Muscle of arm (tissue), 1 donor: ENCODE measurements at regions not wholly inside any gene's neighbourhood (a gene's known extent, or its start where the extent isn't known, plus 50 kb on each side); places are given as distances from the start of the nearest gene placed in this dataset.

ENCODE experiments used
- DNase-seq: peaks from one replicate; pipeline ENCODE4 v3.0.0-alpha.2; 2013

GRCh38 chr4:14434483-14434882 is 567.8 kb upstream of the CPEB2 start:
- DNase-seq = no peak

- no peak for DNase-seq
These were observed 567.4 kb upstream of the CPEB2 start for GRCh38 chr4:14434916-14435315.

GRCh38 chr4:14441561-14441960 is 560.7 kb upstream of the CPEB2 start:
- no peak for DNase-seq

GRCh38 chr4:14445882-14446281 is 556.4 kb upstream of the CPEB2 start:
- DNase-seq = no peak

GRCh38 chr4:14446311-14446710 is 556.0 kb upstream of the CPEB2 start:
- no peak for DNase-seq

- no peak for DNase-seq
These were observed 555.4 kb upstream of the CPEB2 start for GRCh38 chr4:14446904-14447303.

GRCh38 chr4:14449308-14449707 is 553.0 kb upstream of the CPEB2 start:
- DNase-seq = no peak

GRCh38 chr4:14452001-14452400 is 550.3 kb upstream of the CPEB2 start:
- DNase-seq = no peak

- no peak for DNase-seq
These were observed 549.5 kb upstream of the CPEB2 start for GRCh38 chr4:14452764-14453163.

- no peak for DNase-seq
These were observed 543.8 kb upstream of the CPEB2 start for GRCh38 chr4:14458463-14458862.

GRCh38 chr4:14465057-14465456 is 537.2 kb upstream of the CPEB2 start:
- DNase-seq = no peak

- DNase-seq = no peak
These were observed 536.8 kb upstream of the CPEB2 start for GRCh38 chr4:14465507-14465906.

- no peak for DNase-seq
These were observed 523.8 kb upstream of the CPEB2 start for GRCh38 chr4:14478504-14478903.

- DNase-seq = no peak
These were observed 505.9 kb upstream of the CPEB2 start for GRCh38 chr4:14496408-14496807.

- no peak for DNase-seq
These were observed 505.3 kb upstream of the CPEB2 start for GRCh38 chr4:14496969-14497368.

GRCh38 chr4:14504162-14504561 is 498.1 kb upstream of the CPEB2 start:
- DNase-seq = no peak

GRCh38 chr4:14513471-14513870 is 488.8 kb upstream of the CPEB2 start:
- no peak for DNase-seq

GRCh38 chr4:14515556-14515955 is 486.7 kb upstream of the CPEB2 start:
- DNase-seq = no peak

- DNase-seq = no peak
These were observed 484.1 kb upstream of the CPEB2 start for GRCh38 chr4:14518136-14518535.

GRCh38 chr4:14520171-14520570 is 482.1 kb upstream of the CPEB2 start:
- no peak for DNase-seq

- DNase-seq = no peak
These were observed 478.0 kb upstream of the CPEB2 start for GRCh38 chr4:14524276-14524675.

- DNase-seq = no peak
These were observed 473.4 kb upstream of the CPEB2 start for GRCh38 chr4:14528918-14529317.

GRCh38 chr4:14529653-14530052 is 472.6 kb upstream of the CPEB2 start:
- no peak for DNase-seq

GRCh38 chr4:14532436-14532835 is 469.8 kb upstream of the CPEB2 start:
- no peak for DNase-seq

- no peak for DNase-seq
These were observed 463.0 kb upstream of the CPEB2 start for GRCh38 chr4:14539246-14539645.
